ENCODE measurements at regions not wholly inside any gene's neighbourhood (a gene's known extent, or its start where the extent isn't known, plus 50 kb on each side); places are given as distances from the start of the nearest gene placed in this dataset.

DNA sequence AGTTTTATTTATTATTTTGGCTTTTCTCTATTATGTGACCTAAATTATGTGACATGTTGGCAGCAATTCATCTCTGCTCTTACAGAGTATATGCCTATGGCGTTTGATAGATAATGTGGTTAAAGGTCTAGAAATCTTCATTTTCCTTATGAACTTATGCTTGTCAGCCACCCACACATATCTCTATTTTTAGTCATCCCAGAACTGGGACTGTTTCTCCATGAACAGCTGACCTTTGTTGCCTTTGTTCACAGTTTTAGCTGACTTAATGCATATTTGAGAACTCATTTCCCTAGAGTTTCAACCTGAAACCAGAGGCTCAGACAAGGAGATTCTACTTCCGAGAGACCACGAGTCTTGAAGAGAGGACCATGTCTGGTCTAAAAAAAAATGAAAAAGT lies 176.5 kb downstream of the RAP2B start:
- Histone ChIP-seq H3K27ac (ENCODE audit: low read length) (no peak overlapping the region), H3K4me1 (ENCODE audit: insufficient read depth, low read length) (no peaks in the 10 kb centered on the region), H4K20me1 (ENCODE audit: insufficient read depth, low read length) (no peaks in the 10 kb centered on the region), H3K4me3 (ENCODE audit: low read depth in 1 of 2, low read length in 2 of 2) (no peak overlapping the region), H3K36me3 (ENCODE audit: insufficient read depth, low read length) (no peaks in the 10 kb centered on the region), H3K9ac (ENCODE audit: low read depth, low read length) (no peak overlapping the region), H2AFZ (ENCODE audit: low read depth, low read length) (no peak overlapping the region), H3K27me3 (ENCODE audit: insufficient read depth, low read length, poor library complexity) (no peaks in the 10 kb centered on the region), H3K9me3 (ENCODE audit: insufficient read depth, low read length, severe bottlenecking) (no peaks in the 10 kb centered on the region), H3K4me2 (ENCODE audit: insufficient read depth, low read length) (no peak overlapping the region), H3K79me2 (ENCODE audit: insufficient read depth, low read length) (no peaks in the 10 kb centered on the region)
- TF ChIP-seq EZH2 (IDR thresholded peaks at IDR 0.05; ENCODE audit: borderline replicate concordance, low read depth, low read length, severe bottlenecking) = no peak
- TF ChIP-seq, protein P1, sequence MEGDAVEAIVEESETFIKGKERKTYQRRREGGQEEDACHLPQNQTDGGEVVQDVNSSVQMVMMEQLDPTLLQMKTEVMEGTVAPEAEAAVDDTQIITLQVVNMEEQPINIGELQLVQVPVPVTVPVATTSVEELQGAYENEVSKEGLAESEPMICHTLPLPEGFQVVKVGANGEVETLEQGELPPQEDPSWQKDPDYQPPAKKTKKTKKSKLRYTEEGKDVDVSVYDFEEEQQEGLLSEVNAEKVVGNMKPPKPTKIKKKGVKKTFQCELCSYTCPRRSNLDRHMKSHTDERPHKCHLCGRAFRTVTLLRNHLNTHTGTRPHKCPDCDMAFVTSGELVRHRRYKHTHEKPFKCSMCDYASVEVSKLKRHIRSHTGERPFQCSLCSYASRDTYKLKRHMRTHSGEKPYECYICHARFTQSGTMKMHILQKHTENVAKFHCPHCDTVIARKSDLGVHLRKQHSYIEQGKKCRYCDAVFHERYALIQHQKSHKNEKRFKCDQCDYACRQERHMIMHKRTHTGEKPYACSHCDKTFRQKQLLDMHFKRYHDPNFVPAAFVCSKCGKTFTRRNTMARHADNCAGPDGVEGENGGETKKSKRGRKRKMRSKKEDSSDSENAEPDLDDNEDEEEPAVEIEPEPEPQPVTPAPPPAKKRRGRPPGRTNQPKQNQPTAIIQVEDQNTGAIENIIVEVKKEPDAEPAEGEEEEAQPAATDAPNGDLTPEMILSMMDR (IDR thresholded peaks at IDR 0.05; ENCODE audit: borderline replicate concordance, extremely low read depth, low read length, poor library complexity, severe bottlenecking) = no peak
- DNase-seq (no peak), ATAC-seq (ENCODE audit: insufficient read depth, low read depth) (no peak)

DNA sequence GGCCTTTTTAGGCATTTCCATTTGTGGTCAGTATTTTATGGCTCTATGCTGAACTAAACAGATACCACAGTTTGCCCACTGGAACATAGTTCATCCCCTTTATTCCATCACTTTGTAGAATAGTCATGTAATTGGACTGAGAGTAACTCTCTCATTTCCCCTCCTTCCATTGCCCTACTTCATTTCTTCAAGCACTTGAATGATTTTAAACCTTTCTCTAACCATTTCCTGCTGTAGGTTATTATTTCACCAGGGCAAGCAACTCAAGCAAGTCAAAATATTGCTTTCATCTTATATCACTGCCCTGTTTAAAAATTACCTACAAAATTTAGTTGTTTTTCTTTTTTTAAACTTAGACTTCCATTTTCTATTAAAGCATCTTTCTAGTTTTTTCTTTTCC lies 177.0 kb downstream of the RAP2B start:
- H3K4me2 ChIP-seq (ENCODE audit: insufficient read depth, low read length) = no peak overlapping the region
- H4K20me1 ChIP-seq (ENCODE audit: insufficient read depth, low read length) = no peaks in the 10 kb centered on the region
- H3K9ac ChIP-seq (ENCODE audit: low read depth, low read length) = no peak overlapping the region
- no peaks in the 10 kb centered on the region for H3K9me3 ChIP-seq (ENCODE audit: insufficient read depth, low read length, severe bottlenecking)
- no peaks in the 10 kb centered on the region for H3K36me3 ChIP-seq (ENCODE audit: insufficient read depth, low read length)
- no peaks in the 10 kb centered on the region for H3K4me1 ChIP-seq (ENCODE audit: insufficient read depth, low read length)
- no peaks in the 10 kb centered on the region for H3K79me2 ChIP-seq (ENCODE audit: insufficient read depth, low read length)
- ATAC-seq (ENCODE audit: insufficient read depth, low read depth) (no peak), DNase-seq (no peak)
- H3K27me3 ChIP-seq (ENCODE audit: insufficient read depth, low read length, poor library complexity) = no peaks in the 10 kb centered on the region
- no peak for TF ChIP-seq EZH2 (IDR thresholded peaks at IDR 0.05; ENCODE audit: borderline replicate concordance, low read depth, low read length, severe bottlenecking)
- TF ChIP-seq, protein P1 (IDR thresholded peaks at IDR 0.05; ENCODE audit: borderline replicate concordance, extremely low read depth, low read length, poor library complexity, severe bottlenecking) = no peak
- no peak overlapping the region for H2AFZ ChIP-seq (ENCODE audit: low read depth, low read length)
- no peak overlapping the region for H3K4me3 ChIP-seq (ENCODE audit: low read depth in 1 of 2, low read length in 2 of 2)
- no peak overlapping the region for H3K27ac ChIP-seq (ENCODE audit: low read length)

DNA sequence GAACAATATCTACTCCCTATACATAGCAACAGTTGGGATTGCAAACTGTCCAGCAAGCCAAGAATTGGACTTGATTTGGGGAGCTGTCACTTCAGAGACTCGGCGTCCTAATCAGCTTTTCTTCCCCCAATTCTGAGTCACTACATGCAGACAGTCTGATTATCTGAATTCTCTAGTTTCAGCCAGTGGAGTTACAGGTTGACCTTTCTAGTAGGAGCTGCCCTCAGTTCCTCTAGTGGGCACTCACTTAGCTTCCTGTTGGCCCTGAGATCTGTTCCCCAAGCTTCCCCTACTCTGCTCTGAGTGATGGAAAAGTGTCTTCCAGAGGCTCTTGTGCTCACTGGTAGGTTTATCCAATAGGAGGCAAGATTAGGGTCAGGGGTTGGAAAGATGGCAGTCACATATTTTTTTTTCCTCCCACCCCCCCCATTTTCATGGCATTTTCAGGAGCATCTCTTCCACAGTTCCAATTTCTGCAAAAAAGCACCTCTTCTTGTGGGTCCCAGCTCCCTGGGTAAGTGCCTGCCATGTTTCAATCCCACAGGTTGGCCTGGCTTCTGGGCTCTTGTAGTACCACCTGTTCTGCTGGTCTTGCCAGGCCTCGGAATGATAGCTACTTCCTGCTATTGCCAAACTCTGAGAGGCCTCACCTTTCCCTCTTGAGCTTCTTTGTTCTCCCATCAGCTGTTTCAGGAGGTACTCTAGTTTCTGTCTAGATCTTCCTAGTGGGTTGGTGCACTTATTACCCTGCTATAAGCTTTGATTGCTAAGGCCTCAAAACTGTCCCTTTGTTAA lies 182.2 kb downstream of the RAP2B start:
- Histone ChIP-seq H3K79me2 (ENCODE audit: insufficient read depth, low read length) (no peaks in the 10 kb centered on the region), H3K4me2 (ENCODE audit: insufficient read depth, low read length) (no peak overlapping the region), H3K27ac (ENCODE audit: low read length) (no peak overlapping the region), H2AFZ (ENCODE audit: low read depth, low read length) (no peak overlapping the region), H3K9ac (ENCODE audit: low read depth, low read length) (no peak overlapping the region), H3K4me3 (ENCODE audit: low read depth in 1 of 2, low read length in 2 of 2) (no peak overlapping the region), H3K27me3 (ENCODE audit: insufficient read depth, low read length, poor library complexity) (no peaks in the 10 kb centered on the region), H3K4me1 (ENCODE audit: insufficient read depth, low read length) (no peaks in the 10 kb centered on the region), H3K9me3 (ENCODE audit: insufficient read depth, low read length, severe bottlenecking) (no peaks in the 10 kb centered on the region), H4K20me1 (ENCODE audit: insufficient read depth, low read length) (no peaks in the 10 kb centered on the region), H3K36me3 (ENCODE audit: insufficient read depth, low read length) (no peaks in the 10 kb centered on the region)
- DNase-seq (no peak), ATAC-seq (ENCODE audit: insufficient read depth, low read depth) (no peak)
- no peak for TF ChIP-seq EZH2 (IDR thresholded peaks at IDR 0.05; ENCODE audit: borderline replicate concordance, low read depth, low read length, severe bottlenecking)

DNA sequence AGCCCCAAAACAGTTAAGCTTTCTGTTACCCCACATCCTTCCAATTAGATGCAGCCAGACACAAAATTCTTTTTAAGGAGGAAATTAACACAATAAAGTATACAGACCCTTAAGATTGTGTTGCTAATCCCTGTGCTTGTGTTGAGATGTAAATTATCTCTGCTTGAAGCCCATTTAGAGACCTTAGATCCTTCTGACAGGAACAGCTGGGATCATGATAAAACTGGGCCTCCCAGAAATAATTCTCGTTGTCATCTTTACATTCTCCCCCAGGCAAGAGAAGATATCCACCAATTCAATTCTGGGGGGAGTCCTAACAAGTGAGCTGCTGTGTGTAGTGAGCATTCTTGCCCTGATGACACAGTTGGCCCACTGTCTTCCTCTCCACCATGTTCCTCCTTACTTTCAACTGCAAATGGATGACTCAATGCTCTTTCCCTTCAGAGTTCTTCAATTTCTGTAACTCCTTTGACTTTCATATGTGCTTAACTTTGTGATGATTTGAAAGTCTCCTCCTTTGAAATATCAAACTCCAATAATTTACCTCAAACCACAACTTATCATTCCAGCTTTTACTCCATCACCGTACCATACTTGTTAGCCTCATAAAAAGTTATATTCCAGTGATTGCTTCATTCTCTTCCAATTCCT lies 186.6 kb downstream of the RAP2B start:
- no peaks in the 10 kb centered on the region for H3K27me3 ChIP-seq (ENCODE audit: insufficient read depth, low read length, poor library complexity)
- H3K79me2 ChIP-seq (ENCODE audit: insufficient read depth, low read length) = no peaks in the 10 kb centered on the region
- H2AFZ ChIP-seq (ENCODE audit: low read depth, low read length) = no peak overlapping the region
- H3K9ac ChIP-seq (ENCODE audit: low read depth, low read length) = no peak overlapping the region
- H3K4me1 ChIP-seq (ENCODE audit: insufficient read depth, low read length) = no peaks in the 10 kb centered on the region
- TF ChIP-seq, protein P1 (IDR thresholded peaks at IDR 0.05; ENCODE audit: borderline replicate concordance, extremely low read depth, low read length, poor library complexity, severe bottlenecking) = no peak
- no peak for TF ChIP-seq EZH2 (IDR thresholded peaks at IDR 0.05; ENCODE audit: borderline replicate concordance, low read depth, low read length, severe bottlenecking)
- H3K9me3 ChIP-seq (ENCODE audit: insufficient read depth, low read length, severe bottlenecking) = no peaks in the 10 kb centered on the region
- DNase-seq (no peak), ATAC-seq (ENCODE audit: insufficient read depth, low read depth) (no peak)
- no peak overlapping the region for H3K27ac ChIP-seq (ENCODE audit: low read length)
- no peak overlapping the region for H3K4me3 ChIP-seq (ENCODE audit: low read depth in 1 of 2, low read length in 2 of 2)
- H4K20me1 ChIP-seq (ENCODE audit: insufficient read depth, low read length) = no peaks in the 10 kb centered on the region
- H3K4me2 ChIP-seq (ENCODE audit: insufficient read depth, low read length) = no peak overlapping the region
- H3K36me3 ChIP-seq (ENCODE audit: insufficient read depth, low read length) = no peaks in the 10 kb centered on the region
